ENCODE measurements at regions not wholly inside any gene's neighbourhood (a gene's known extent, or its start where the extent isn't known, plus 50 kb on each side); places are given as distances from the start of the nearest gene placed in this dataset.

GRCh38 chr20:61129311-61129710, 122.8 kb upstream of the CDH4 start:
- ChIA-PET POLR2A (no interaction called here), CTCF (interaction anchor here (1.2 to 1.5 kb wide), 2 partner anchors 8 to 100 kb away, joined by 3 read pairs; no protein-coding TSS in a partner anchor)

DNA sequence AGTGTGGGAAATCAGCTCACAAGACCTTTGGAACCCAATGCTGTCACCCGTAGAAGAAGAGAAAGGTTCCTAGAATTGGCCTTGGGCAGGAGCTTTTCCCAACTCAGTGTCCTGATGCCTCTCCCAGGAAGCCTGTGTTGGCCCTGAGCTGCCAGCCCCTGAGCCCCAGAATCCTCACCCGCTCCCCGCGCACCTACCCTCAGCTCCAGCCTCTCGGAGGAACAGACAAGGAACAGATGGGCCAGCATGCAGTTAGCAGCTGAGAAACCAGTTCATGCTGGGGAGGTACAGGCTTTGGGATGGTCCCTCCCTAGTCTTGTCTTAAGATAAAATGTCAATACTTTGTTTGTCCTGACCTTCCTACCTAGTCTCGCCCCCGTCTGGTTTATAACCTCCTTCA, 121.9 kb upstream of the CDH4 start:
- Histone ChIP-seq H3K4me2 (no peak overlapping the region), H3K9me2 (no peaks in the 10 kb centered on the region), H3K27me3 (ENCODE audit: insufficient read depth) (no peaks in the 10 kb centered on the region), H3K9ac (no peak overlapping the region), H3F3A (replicated peaks; ENCODE audit: insufficient read depth) (no peaks in the 10 kb centered on the region), H3K36me3 (replicated peaks in 1 of 2; ENCODE audit: control insufficient read depth in 1 of 2, insufficient read depth in 2 of 2, low read length in 1 of 2) (no peaks in the 10 kb centered on the region), H3K4me1 (ENCODE audit: control insufficient read depth in 1 of 2, insufficient read depth in 2 of 2, low read depth in 1 of 2, low read length in 1 of 2) (no peaks in the 10 kb centered on the region), H3K9me3 (no peaks in the 10 kb centered on the region), H3K79me2 (ENCODE audit: insufficient read depth) (no peaks in the 10 kb centered on the region), H3K27ac (ENCODE audit: low read depth in 2 of 2, low read length in 1 of 2) (no peak overlapping the region), H2AFZ (ENCODE audit: low read depth) (no peak overlapping the region), H3K4me3 (ENCODE audit: low read depth in 2 of 2, low read length in 1 of 2) (no peak overlapping the region), H4K20me1 (ENCODE audit: insufficient read depth) (no peaks in the 10 kb centered on the region)
- WGBS (ENCODE audit: low lambda C conversion rate) = 52% methylated on average over 7 of the region's 7 CpGs
- DNase-seq = no peak
- CTCF ChIA-PET = interaction anchor here (1.2 to 1.5 kb wide), 2 partner anchors 9 to 919 kb away, joined by 3 read pairs; no protein-coding TSS in a partner anchor
- POLR2A ChIA-PET = no interaction called here
- TF ChIP-seq NRF1 (IDR thresholded peaks at IDR 0.05; ENCODE audit: low read depth, low read length) = no peak
- TF ChIP-seq YY1 (IDR thresholded peaks at IDR 0.05; ENCODE audit: low read depth) = no peak
- no peak for TF ChIP-seq MAX (IDR thresholded peaks at IDR 0.05; ENCODE audit: low read depth)
- no peak for TF ChIP-seq RFX5 (IDR thresholded peaks at IDR 0.05; ENCODE audit: low read length)
- no peak for TF ChIP-seq JUND (IDR thresholded peaks at IDR 0.05)
- TF ChIP-seq, protein P1, sequence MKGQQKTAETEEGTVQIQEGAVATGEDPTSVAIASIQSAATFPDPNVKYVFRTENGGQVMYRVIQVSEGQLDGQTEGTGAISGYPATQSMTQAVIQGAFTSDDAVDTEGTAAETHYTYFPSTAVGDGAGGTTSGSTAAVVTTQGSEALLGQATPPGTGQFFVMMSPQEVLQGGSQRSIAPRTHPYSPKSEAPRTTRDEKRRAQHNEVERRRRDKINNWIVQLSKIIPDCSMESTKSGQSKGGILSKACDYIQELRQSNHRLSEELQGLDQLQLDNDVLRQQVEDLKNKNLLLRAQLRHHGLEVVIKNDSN (IDR thresholded peaks at IDR 0.05; ENCODE audit: borderline replicate concordance, low read depth) = no peak
- TF ChIP-seq, protein P2, sequence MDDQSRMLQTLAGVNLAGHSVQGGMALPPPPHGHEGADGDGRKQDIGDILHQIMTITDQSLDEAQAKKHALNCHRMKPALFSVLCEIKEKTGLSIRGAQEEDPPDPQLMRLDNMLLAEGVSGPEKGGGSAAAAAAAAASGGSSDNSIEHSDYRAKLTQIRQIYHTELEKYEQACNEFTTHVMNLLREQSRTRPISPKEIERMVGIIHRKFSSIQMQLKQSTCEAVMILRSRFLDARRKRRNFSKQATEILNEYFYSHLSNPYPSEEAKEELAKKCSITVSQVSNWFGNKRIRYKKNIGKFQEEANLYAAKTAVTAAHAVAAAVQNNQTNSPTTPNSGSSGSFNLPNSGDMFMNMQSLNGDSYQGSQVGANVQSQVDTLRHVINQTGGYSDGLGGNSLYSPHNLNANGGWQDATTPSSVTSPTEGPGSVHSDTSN (IDR thresholded peaks at IDR 0.05) = no peak
- TF ChIP-seq TCF12 (IDR thresholded peaks at IDR 0.05) = no peak
- no peak for TF ChIP-seq RCOR1 (IDR thresholded peaks at IDR 0.05; ENCODE audit: low read length)
- no peak for TF ChIP-seq FOXM1 (IDR thresholded peaks at IDR 0.05; ENCODE audit: low read depth)
- TF ChIP-seq FOSL2 (IDR thresholded peaks at IDR 0.05; ENCODE audit: borderline replicate concordance, low read depth) = no peak
- TF ChIP-seq ELF1 (IDR thresholded peaks at IDR 0.05) = no peak

More at GRCh38 chr20:61129311-61129710, 122.8 kb upstream of the CDH4 start:
- Histone ChIP-seq H3K4me1 (ENCODE audit: control insufficient read depth in 1 of 2, insufficient read depth in 2 of 2, low read depth in 1 of 2, low read length in 1 of 2) (no peaks in the 10 kb centered on the region), H3K9ac (no peak overlapping the region), H3K4me2 (no peak overlapping the region), H3K27me3 (ENCODE audit: insufficient read depth) (no peaks in the 10 kb centered on the region), H3K9me3 (no peaks in the 10 kb centered on the region), H3K4me3 (ENCODE audit: low read depth in 2 of 2, low read length in 1 of 2) (no peak overlapping the region), H2AFZ (ENCODE audit: low read depth) (no peak overlapping the region), H4K20me1 (ENCODE audit: insufficient read depth) (no peaks in the 10 kb centered on the region), H3K9me2 (no peaks in the 10 kb centered on the region), H3K36me3 (replicated peaks in 1 of 2; ENCODE audit: control insufficient read depth in 1 of 2, insufficient read depth in 2 of 2, low read length in 1 of 2) (no peaks in the 10 kb centered on the region), H3K79me2 (ENCODE audit: insufficient read depth) (no peaks in the 10 kb centered on the region), H3K27ac (ENCODE audit: low read depth in 2 of 2, low read length in 1 of 2) (no peak overlapping the region), H3F3A (replicated peaks; ENCODE audit: insufficient read depth) (no peaks in the 10 kb centered on the region)
- TF ChIP-seq CTCF (IDR thresholded peaks at IDR 0.05) (no peak), FOXJ3 (CRISPR knock-in tag; IDR thresholded peaks at IDR 0.05) (no peak), NRF1 (IDR thresholded peaks at IDR 0.05; ENCODE audit: low read depth, low read length) (no peak), MEF2A (IDR thresholded peaks at IDR 0.05; ENCODE audit: borderline replicate concordance, low read depth) (no peak), EZH2phosphoT487 (IDR thresholded peaks at IDR 0.05; ENCODE audit: borderline replicate concordance, low read depth) (no peak), MXI1 (IDR thresholded peaks at IDR 0.05; ENCODE audit: low read depth, low read length) (no peak), FOSL2 (IDR thresholded peaks at IDR 0.05; ENCODE audit: borderline replicate concordance, low read depth) (no peak), RXRA (IDR thresholded peaks at IDR 0.05; ENCODE audit: borderline replicate concordance, low read depth) (no peak), NFIC (IDR thresholded peaks at IDR 0.05; ENCODE audit: borderline replicate concordance) (no peak), SMC3 (IDR thresholded peaks at IDR 0.05; ENCODE audit: low read depth, low read length) (no peak)
- TF ChIP-seq, protein P3, sequence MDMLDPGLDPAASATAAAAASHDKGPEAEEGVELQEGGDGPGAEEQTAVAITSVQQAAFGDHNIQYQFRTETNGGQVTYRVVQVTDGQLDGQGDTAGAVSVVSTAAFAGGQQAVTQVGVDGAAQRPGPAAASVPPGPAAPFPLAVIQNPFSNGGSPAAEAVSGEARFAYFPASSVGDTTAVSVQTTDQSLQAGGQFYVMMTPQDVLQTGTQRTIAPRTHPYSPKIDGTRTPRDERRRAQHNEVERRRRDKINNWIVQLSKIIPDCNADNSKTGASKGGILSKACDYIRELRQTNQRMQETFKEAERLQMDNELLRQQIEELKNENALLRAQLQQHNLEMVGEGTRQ (IDR thresholded peaks at IDR 0.05; ENCODE audit: borderline replicate concordance, low read depth, low read length) = no peak
- TF ChIP-seq, protein P4, sequence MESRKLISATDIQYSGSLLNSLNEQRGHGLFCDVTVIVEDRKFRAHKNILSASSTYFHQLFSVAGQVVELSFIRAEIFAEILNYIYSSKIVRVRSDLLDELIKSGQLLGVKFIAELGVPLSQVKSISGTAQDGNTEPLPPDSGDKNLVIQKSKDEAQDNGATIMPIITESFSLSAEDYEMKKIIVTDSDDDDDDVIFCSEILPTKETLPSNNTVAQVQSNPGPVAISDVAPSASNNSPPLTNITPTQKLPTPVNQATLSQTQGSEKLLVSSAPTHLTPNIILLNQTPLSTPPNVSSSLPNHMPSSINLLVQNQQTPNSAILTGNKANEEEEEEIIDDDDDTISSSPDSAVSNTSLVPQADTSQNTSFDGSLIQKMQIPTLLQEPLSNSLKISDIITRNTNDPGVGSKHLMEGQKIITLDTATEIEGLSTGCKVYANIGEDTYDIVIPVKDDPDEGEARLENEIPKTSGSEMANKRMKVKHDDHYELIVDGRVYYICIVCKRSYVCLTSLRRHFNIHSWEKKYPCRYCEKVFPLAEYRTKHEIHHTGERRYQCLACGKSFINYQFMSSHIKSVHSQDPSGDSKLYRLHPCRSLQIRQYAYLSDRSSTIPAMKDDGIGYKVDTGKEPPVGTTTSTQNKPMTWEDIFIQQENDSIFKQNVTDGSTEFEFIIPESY (IDR thresholded peaks at IDR 0.05; ENCODE audit: borderline replicate concordance, low read depth) = no peak
- DNase-seq = no peak
- 38% methylated on average over 11 of the region's 12 CpGs for WGBS (ENCODE audit: low lambda C conversion rate)

All from SK-N-SH (cell line).